CD4-positive, alpha-beta T cell treated with Interleukin-10 for 1 hour (primary cell): ENCODE measurements at regions not wholly inside any gene's neighbourhood (a gene's known extent, or its start where the extent isn't known, plus 50 kb on each side); places are given as distances from the start of the nearest gene placed in this dataset.
A peak's percentile ranks its signal among the peaks of the same experiment; 100 is the strongest.

ENCODE experiments used
- DNase-seq: peaks from one replicate; pipeline ENCODE4 v3.0.0-alpha.2; 2020

- DNase-seq: no peak
These were observed 97.8 kb downstream of the ZNF674 start for GRCh38 chrX:46447384-46447783.

- peak; percentile 89 for DNase-seq
These were observed 98.4 kb downstream of the ZNF674 start for GRCh38 chrX:46446727-46447378.

- DNase-seq: no peak
These were observed 101.2 kb downstream of the ZNF674 start for GRCh38 chrX:46444011-46444410.

GRCh38 chrX:46436744-46437143 is 108.5 kb downstream of the ZNF674 start:
- DNase-seq: no peak

- no peak for DNase-seq
These were observed 111.3 kb downstream of the ZNF674 start for GRCh38 chrX:46433892-46434291.

- DNase-seq: peak; percentile 56
These were observed 136.4 kb downstream of the ZNF674 start for GRCh38 chrX:46408553-46409407.

- no peak for DNase-seq
These were observed 137.5 kb downstream of the ZNF674 start for GRCh38 chrX:46407753-46408130.

- no peak for DNase-seq
These were observed 138.0 kb downstream of the ZNF674 start for GRCh38 chrX:46407036-46407752.

GRCh38 chrX:46404774-46405173 is 140.4 kb downstream of the ZNF674 start:
- no peak for DNase-seq

- DNase-seq: no peak
These were observed 144.4 kb downstream of the ZNF674 start for GRCh38 chrX:46400530-46401443.

- no peak for DNase-seq
These were observed 146.3 kb downstream of the ZNF674 start for GRCh38 chrX:46398874-46399273.

- no peak for DNase-seq
These were observed 147.1 kb downstream of the ZNF674 start for GRCh38 chrX:46398126-46398525.

- DNase-seq: no peak
These were observed 158.7 kb downstream of the ZNF674 start for GRCh38 chrX:46386511-46386910.

- DNase-seq: no peak
These were observed 162.2 kb downstream of the ZNF674 start for GRCh38 chrX:46383006-46383405.

- no peak for DNase-seq
These were observed 162.6 kb downstream of the ZNF674 start for GRCh38 chrX:46382595-46382994.

GRCh38 chrX:46381630-46382029 is 163.6 kb downstream of the ZNF674 start:
- DNase-seq: peak; percentile 26

- DNase-seq: no peak
These were observed 165.0 kb downstream of the ZNF674 start for GRCh38 chrX:46380148-46380752.

GRCh38 chrX:46376246-46376885 is 168.9 kb downstream of the ZNF674 start:
- peak; percentile 41 for DNase-seq

GRCh38 chrX:46375831-46376230 is 169.4 kb downstream of the ZNF674 start:
- DNase-seq: no peak

- no peak for DNase-seq
These were observed 170.8 kb downstream of the ZNF674 start for GRCh38 chrX:46374371-46374770.

GRCh38 chrX:46367491-46367890 is 177.7 kb downstream of the ZNF674 start:
- no peak for DNase-seq
